NCI-H1092 treated with DMSO at 0.1 percent for 48 hours (cell line): ENCODE measurements at regions not wholly inside any gene's neighbourhood (a gene's known extent, or its start where the extent isn't known, plus 50 kb on each side); places are given as distances from the start of the nearest gene placed in this dataset.
"Not testable (repeated sequence)": the region's sequence is repeated elsewhere in the genome, so short reads cannot be mapped to it uniquely, and the experiment has no call there.

Experiments used
- DNase-seq: peaks from one replicate; lab custom pipeline; 2025; lab: John Stamatoyannopoulos, UW

DNA sequence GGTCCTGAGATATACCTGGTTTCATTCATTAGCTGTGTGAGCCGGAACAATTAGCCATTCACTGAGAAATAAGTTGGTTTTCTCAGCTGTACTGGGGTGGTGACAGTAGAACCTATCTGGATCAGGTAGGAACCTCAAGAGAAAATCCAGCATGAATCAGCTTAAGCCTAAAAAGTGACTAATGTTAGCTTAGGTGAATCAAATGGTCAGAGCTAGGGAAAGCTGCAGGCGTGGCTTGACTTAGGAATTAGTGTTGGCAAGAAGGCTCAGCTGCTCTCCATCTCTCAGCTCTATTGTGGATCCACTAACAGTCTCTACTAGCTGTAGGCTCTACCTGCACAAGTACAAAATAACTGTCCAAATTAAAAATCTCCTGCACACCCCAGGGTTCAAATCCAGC is 1025.5 kb downstream of the RAB28 start:
- DNase-seq: no peak

DNA sequence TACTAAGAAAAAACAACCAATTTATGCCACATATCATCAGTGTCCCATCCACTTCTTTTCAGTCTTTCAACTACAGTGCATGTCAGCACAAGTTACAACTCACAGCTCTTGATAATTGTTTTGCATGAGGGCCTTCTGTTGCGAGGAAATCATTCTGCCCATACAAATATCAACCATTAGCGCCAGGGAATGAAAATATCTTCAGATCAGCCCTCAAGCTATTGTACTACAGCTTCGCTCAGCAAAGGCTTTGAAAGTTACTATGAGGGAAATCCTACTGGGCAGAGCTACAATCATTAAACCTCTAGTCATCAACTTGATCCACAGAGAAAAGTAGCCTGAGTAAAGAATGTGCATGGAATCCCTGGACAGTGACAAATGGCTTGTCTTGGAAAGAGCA is 1023.6 kb upstream of the HS3ST1 start:
- no peak for DNase-seq

DNA sequence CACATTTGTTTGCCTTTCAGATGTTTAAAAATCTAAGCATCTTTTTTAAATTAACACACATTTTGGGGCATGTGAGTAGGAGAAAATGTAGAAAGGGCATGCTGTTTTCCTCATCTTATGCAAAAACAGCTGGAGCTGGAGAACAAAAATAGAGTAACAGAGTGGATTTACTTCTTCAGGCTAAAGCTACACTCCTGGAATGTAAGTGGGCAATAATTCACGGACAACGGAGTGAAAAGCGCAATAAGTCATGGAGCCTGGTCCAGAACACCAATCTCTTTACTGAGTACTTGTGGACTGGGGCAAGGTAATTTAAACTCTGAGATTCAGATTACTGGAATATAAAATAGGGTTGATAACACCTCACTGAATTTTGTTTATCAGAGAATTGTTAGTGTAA is 1018.8 kb upstream of the HS3ST1 start:
- DNase-seq: no peak

DNA sequence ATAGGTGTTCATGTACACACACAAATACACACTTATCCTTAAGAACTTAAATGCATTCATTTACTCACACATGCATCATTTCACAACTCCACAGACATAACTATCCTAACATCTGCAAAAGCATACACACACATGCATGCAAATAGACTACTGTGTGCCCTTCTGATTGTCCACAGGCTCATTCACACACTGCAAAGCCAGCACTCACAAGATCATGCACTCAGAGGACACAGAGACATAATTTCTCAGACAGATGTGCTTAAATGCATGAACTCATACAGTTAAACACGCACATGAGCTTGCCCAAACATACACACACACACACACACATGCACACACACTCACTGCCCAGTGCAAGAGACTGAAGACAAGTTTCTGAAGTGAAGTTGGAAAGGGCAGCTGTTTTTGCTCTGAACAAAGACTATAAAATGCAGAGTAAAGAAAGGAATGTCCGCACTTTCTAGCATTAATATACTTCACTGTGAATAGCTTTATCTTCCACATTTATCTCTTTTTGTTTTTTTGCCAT is 1018.0 kb upstream of the HS3ST1 start:
- no peak for DNase-seq

DNA sequence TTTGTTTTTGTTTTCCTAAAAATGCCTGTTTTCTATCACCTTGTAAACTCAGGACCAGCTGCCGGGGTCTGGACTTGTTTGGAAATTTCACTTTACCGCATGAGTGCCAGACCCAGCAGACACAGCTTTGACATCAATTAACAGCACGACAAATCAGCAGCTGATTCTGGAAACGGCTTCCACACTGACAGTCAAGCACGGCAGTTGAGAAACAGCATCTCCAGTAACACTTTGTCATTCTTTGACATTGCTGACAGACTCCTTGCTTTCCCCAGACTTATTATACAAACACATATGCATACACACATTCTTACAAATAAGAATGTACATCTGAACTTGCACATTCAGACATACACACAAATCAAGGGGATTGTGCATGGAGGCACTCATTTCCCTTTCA is 1017.6 kb upstream of the HS3ST1 start:
- no peak for DNase-seq

DNA sequence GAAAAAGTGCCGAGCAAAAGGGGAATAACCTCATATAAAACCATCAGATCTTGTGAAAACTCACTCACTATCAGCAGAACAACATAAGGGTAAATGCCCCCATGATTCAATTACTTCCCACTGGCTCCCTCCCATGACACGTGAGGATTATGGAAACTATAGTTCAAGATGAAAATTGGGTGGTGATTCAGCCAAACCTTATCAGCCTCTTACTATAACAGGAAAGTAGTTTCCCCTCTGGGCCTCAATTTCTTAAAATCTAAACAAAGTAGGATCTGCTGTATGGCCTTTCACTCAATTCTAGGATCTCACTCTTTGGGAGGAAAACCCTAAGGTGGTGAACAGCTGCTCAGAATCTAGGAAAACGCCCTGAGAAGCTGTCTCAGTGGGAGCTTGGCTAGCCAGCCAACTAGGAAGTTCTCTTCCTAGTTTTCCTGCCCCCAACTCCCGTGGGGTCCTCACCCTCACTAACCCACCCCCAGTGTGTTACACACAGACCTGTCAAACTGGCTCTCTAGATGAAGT is 1017.1 kb upstream of the HS3ST1 start:
- no peak for DNase-seq

DNA sequence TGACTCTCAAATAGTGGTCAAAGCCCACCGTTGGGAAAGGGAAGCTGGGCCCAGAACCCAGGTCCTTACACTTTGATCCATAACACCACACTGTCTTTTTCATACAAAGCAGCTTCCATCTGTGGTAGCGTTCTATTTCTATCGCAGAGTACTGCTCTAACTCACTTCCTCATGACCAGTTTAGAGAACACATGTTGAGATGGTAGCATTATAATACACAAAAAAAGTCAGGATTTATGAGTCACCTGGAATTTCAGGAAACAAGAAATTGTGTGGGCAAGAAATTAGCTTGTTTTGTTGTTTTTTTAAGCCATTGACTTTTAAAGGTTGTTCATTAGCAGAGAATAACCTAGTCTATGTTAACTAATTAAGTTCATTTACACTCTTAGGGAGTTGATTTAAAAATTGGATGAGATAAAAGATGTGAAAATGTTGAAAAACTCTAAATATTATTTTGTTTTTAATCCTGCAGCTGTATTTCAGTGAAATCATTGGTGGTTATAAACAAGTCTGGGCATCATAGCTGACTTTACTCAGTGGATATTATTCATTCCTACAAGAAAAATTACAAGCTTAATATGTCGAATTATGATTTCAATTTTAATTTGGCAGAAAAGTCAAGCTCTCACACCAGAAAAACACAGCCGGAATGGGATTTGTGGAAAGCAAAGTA is 1011.1 kb upstream of the HS3ST1 start:
- no peak for DNase-seq

DNA sequence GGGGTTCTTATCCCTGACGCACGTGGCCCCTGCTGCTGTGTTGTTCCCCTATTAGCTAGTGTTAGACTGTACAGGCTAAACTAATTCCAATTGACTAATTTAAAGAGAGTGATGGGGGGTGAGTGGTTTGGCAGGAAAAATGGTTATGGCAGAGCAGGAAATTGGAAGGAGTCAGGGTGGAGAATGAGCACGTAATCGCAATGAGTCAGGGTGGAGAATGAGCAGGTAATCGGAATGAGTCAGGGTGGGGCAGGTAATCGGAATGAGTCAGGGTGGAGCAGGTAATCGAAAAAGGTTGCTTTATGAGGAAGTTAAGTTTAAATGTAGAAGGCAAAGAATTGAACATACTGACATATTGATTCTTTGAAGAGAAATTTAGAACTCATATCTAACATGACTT is 1002.6 kb upstream of the HS3ST1 start:
- DNase-seq: not testable (repeated sequence)

DNA sequence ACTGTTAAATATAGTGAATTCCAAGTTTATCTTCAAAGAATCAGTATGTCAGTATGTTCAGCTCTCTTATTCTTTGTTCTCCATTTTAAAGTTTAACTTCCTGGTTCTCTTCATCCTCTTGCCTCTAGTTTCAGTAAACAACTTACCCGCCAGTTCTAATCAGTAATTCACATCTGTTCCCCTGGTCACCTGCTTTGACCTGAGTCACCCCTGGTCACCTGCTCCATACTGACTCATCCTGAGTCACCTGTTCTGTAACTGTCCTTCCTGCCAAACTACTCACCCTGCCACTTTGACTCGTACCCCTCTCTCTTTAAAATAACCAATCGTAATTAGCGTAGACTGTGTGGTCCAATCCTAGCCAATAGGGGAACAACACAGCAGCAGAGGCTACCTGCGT is 992.7 kb upstream of the HS3ST1 start:
- DNase-seq: no peak

DNA sequence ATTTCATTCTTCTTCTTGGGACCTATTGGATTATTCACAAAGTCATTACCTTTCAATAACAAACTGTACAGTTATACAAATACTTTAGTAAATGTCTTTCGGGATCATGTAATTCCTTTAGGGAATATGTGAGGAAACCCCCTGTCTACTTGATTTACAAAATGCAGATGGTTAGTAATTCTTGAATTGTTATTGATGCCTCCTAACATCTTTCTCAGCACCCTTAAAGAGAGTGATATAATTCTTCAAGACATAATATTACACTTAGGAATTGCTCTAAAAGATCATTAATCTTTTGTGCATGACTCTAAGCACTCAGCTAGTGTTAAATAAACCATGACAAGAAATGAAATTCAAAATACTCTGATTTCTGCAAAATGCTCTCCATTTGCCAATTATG is 988.1 kb upstream of the HS3ST1 start:
- no peak for DNase-seq

DNA sequence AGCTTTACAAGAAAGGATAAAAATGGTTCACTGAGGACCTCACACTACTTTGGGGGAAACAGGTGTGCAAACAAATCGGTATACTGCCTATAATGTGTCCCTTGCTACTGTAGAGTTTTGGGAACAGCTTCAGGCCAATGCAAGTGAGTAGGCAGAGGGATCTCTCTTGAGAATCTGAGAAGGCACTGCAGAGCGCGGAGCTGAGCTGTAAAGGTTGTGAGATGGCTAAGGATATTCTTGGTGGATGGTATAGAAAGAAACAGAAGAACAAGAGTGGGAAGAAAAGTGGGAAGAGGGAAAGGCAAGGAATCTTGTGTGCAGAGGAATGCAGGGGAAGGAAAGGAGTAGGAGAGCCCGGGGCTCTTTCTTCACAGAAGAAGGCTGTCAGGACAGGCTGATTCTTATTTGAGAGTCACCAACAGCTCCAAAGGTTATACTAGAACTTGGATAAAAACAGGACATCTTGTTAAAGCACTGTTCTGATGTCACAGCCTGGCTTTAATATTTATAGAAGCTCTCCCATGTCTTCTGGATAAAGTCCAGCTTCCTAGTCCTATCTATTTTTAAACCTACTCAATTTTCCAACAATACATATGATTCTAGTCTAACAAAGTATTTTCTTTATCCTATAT is 985.6 kb upstream of the HS3ST1 start:
- DNase-seq: no peak

DNA sequence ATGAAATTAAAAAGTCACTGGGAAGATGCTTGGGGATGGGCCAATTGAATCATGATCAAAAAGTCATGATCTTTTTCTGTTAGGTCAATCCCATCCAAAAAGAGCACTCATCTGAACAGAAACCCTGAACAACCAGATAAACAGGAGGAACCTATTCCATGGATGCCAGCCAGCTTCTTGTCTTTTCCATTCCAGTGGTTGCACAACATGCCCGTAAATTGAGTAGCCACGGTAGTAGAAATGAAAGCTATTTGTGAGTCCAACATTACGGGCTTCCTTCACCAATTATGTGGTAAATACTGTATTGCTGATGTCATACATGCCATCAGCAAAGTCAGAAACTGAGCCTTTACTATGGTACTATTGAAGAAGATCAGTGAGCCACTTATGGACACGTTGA is 982.4 kb upstream of the HS3ST1 start:
- no peak for DNase-seq

DNA sequence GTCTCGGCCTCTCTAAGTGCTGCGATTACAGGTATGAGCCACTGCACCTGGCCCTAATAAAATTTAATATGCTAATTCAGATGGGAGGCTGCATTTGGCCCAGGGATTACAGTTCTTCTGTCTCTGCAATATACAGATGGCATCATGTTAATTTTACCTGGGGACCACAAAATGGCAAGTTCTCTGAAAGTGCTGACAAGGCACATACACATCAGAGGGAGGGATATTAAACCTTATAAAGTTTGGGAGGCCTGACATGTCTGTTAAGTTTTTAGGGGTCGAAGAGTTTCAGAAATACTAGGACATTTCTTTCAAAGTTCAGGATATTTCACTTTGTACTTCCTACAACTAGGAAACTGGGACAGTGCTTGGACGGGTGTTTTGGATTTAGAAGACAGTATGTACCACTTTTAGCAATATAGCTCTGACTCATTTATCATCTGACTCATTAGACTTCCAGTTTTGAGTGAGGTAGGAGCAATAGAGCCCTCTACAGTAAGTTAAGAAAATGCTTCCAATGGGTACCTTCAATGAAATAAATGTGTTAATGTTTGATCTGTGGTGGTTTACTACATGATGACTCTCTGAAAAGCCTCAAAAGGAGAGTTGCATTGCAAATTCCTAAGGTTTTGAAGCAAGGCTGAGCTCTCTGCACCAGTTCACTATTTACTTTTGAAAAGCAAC is 981.0 kb upstream of the HS3ST1 start:
- DNase-seq: no peak

DNA sequence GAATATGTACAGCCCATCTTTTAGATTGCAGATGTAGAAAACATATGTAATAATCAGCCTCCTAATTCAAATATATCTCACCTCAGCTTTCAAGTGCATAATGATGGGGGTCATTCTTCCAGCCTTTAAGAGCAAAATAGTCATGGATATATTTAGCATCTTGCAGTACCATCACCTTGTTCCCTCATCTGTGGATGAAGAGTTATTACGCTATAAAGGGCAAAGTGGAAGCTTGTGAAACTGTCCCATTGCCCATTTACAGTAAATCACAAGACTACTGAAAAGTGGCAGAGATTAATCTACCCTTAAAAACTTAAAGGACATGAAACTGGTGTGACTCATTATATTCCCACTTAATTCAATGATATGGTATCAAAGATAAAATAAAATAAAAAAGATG is 979.7 kb upstream of the HS3ST1 start:
- DNase-seq: no peak

DNA sequence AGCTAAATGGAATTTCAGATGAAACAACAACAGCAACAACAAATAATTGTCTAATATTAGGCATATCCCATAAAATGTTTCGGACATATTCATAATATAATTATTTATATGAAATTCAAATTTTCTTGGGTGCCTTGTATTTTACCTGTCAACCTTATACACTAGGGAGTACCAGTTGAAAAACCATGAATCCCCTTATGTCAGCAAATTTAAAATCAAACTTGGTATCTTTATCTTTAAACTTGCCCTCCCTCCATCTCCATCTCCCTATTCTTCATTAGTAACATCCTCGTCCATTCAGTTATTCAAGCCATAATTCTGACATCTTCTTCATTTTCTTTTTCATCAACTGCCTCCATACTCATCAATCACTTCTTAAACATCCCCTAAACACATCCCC is 974.5 kb upstream of the HS3ST1 start:
- no peak for DNase-seq

DNA sequence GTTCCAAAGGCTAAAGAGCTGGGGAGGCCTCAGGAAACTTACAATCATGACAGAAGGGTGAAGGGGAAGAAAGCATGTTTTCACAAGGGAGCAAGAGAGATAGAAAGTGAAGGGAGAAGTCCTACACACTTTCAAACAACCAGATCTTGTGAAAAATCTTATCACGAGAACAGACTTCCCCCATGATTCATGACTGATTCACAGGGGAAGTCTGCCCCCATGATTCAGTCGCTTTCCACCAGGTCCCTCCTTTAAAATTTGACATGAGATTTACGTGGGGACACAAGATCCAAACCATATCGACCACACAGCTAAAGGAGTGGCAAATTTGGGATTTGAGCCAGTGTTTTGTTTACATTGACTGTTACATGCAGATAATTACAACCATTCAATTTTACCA is 971.1 kb upstream of the HS3ST1 start:
- no peak for DNase-seq

DNA sequence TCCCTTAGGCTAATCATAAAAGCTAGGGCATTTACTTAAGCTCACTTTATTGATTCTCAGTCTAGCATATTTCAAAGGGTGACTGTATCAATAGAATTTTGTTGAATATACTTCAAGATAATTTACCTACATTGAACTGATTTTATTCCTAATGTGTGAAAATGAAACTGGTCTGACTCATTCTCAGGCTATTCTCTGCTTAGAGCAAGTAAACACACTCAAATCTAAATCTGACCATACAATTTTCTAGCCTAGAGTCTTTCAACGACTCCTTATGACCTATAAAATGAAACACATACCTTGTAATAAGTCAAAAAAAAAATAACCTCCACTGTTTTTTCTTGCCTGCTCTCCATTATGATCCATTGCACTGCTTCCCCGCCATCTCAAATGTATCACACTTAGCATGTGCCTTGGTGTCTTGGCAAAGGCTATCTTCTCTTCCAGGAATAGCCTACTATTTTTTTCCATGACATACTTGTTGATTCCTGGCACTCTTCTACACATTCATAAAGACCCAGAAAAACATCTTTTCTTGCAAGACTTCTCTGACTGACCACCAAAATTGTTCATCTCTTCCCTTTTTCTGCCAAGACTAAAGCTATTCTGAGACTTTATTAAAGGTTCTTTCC is 965.1 kb upstream of the HS3ST1 start:
- DNase-seq: no peak

DNA sequence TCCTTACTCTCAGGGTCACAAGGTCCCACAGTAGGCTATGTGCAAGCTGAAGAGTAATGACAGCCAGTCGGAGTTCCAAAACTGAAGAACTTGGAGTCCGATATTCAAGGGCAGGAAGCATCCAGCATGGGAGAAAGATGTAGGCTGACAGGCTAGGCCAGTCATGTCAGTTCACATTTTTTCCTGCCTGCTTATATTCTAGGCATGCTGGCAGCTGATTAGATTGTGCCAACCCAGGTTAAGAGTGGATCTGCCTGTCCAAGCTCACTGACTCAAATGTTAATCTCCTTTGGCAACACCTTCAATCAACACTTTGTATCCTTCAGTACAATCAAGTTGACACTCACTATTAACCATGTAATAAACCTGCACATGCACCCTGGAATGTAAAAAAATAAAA is 960.9 kb upstream of the HS3ST1 start:
- no peak for DNase-seq

DNA sequence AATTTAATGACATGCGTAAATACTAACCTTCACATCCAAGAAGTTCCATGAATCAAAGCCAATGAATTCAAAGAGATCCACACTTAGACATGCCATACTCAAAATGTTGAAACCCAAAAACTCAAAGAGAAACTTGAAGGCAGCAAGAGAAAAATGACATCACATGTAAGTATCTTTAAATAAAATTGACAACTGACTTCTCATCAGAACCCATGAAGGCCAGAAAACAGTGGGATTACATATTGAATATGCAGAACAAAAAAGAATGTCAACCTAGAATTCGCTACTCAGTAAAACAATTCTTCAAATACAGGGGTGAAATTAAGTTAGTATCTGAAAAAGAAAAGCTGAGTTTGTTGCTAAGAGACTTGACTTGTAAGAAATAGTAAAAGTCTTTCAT is 953.9 kb upstream of the HS3ST1 start:
- no peak for DNase-seq

DNA sequence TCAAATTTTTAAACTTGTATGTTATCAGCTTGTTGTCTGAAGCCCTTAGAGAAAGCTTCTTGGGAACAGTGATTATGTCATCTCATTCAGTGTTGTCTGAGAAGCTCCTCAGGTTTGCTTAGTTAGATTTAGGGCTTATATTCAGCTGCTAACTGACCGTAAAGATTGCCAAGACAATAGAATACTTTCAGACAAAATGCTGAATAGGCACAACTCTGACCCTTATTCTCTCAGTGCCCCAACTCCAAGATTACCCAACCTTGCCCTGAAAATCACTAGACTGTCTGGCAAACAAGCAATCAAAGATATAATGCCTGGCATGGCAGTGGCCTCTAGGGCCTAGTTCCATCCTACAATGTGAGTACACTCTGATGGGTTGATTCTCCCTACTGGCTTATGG is 950.5 kb upstream of the HS3ST1 start:
- DNase-seq: no peak

DNA sequence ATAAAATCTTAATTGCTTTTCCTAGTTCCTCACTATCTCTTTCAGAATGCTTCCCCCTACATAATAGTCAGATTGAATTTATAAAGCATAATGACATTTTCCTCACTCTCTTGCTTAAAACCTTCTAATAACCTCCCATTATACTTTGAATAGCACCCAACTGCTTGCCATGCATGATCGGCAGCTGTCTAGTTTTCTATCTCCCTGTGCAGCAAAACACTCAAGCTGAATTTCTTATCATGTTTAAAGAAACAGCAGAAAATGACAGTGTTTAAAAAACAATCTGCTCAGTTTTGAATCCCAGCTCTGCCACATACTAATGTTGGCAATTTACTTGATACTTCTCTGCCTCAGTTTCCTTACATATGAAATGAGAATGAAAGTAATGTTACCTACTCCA is 947.1 kb upstream of the HS3ST1 start:
- DNase-seq: no peak

DNA sequence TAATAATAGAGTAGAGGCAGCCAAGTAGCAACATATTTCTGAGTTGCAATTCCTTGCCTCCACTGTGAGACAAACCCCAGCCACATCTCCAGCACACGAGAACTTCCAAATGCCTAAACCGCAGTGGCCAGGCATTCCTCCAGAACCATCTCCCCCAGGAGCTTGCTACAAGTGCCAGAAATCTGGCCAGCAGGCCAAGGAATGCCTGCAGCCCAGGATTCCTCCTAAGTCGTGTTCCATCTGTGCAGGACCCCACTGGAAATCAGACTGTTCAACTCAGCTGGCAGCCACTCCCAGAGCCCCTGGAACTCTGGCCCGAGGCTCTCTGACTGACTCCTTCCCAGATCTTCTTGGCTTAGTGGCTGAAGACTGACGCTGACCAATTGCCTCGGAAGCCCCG is 937.2 kb upstream of the HS3ST1 start:
- not testable (repeated sequence) for DNase-seq

DNA sequence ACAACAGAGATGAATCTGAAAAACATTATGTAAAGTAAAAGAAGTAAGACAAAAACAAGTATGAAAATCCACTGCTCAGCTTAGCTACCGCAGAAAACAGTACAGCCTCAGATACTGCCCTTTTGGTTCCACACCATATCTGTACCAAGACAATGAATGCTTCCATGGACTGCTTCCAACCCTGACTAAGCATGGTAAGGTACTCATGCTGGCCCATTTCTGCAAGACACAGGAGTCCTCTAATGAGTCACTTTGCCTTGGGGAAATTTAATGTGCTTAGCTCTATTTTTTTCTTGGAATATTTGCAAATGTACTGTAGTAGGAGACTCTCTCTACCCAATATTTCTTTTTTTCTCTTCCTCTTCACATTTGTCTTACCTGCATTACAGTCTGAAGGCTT is 931.7 kb upstream of the HS3ST1 start:
- DNase-seq: no peak
